ENCODE measurements at regions not wholly inside any gene's neighbourhood (a gene's known extent, or its start where the extent isn't known, plus 50 kb on each side); places are given as distances from the start of the nearest gene placed in this dataset.

- TF ChIP-seq, protein P1, sequence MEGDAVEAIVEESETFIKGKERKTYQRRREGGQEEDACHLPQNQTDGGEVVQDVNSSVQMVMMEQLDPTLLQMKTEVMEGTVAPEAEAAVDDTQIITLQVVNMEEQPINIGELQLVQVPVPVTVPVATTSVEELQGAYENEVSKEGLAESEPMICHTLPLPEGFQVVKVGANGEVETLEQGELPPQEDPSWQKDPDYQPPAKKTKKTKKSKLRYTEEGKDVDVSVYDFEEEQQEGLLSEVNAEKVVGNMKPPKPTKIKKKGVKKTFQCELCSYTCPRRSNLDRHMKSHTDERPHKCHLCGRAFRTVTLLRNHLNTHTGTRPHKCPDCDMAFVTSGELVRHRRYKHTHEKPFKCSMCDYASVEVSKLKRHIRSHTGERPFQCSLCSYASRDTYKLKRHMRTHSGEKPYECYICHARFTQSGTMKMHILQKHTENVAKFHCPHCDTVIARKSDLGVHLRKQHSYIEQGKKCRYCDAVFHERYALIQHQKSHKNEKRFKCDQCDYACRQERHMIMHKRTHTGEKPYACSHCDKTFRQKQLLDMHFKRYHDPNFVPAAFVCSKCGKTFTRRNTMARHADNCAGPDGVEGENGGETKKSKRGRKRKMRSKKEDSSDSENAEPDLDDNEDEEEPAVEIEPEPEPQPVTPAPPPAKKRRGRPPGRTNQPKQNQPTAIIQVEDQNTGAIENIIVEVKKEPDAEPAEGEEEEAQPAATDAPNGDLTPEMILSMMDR (conservative IDR thresholded peaks at IDR 0.05; ENCODE audit: low read length), result no peak
- TF ChIP-seq EZH2phosphoT487 (IDR thresholded peaks at IDR 0.05; ENCODE audit: borderline replicate concordance, low read depth, low read length), result no peak
These were observed 538.3 kb upstream of the BTBD3 start for GRCh38 chr20:11379257-11380011.
